T1000 (cell line): ENCODE measurements at regions not wholly inside any gene's neighbourhood (a gene's known extent, or its start where the extent isn't known, plus 50 kb on each side); places are given as distances from the start of the nearest gene placed in this dataset.

Experiments
- DNase-seq: peaks from one replicate; lab custom pipeline; 2025; ENCODE audit warnings: mixed read lengths; lab: John Stamatoyannopoulos, UW

GRCh38 chr15:85307687-85308045, 72.7 kb upstream of the AKAP13 start:
- DNase-seq = no peak

GRCh38 chr15:85311647-85312046, 68.8 kb upstream of the AKAP13 start:
- no peak for DNase-seq

- DNase-seq = no peak
These were observed 67.9 kb upstream of the AKAP13 start for GRCh38 chr15:85312486-85312885.

- DNase-seq = no peak
These were observed 67.5 kb upstream of the AKAP13 start for GRCh38 chr15:85312929-85313331.

- DNase-seq = no peak
These were observed 67.1 kb upstream of the AKAP13 start for GRCh38 chr15:85313339-85313738.

GRCh38 chr15:85314146-85314545, 66.3 kb upstream of the AKAP13 start:
- DNase-seq = no peak

- no peak for DNase-seq
These were observed 65.8 kb upstream of the AKAP13 start for GRCh38 chr15:85314633-85315032.

GRCh38 chr15:85316244-85316934, 64.0 kb upstream of the AKAP13 start:
- no peak for DNase-seq

- peak; percentile 15 for DNase-seq
These were observed 62.2 kb upstream of the AKAP13 start for GRCh38 chr15:85318048-85318731.

- no peak for DNase-seq
These were observed 61.7 kb upstream of the AKAP13 start for GRCh38 chr15:85318732-85319076.

GRCh38 chr15:85324202-85324601, 56.2 kb upstream of the AKAP13 start:
- no peak for DNase-seq

- no peak for DNase-seq
These were observed 54.6 kb upstream of the AKAP13 start for GRCh38 chr15:85325834-85326233.

- no peak for DNase-seq
These were observed 54.1 kb upstream of the AKAP13 start for GRCh38 chr15:85326291-85326690.

GRCh38 chr15:85327820-85328219, 52.6 kb upstream of the AKAP13 start:
- DNase-seq = no peak

- DNase-seq = no peak
These were observed 50.6 kb upstream of the AKAP13 start for GRCh38 chr15:85329561-85330422.
